ENCODE measurements at regions not wholly inside any gene's neighbourhood (a gene's known extent, or its start where the extent isn't known, plus 50 kb on each side); places are given as distances from the start of the nearest gene placed in this dataset.

GRCh38 chr21:18460979-18461378 lies 57.4 kb upstream of the TMPRSS15 start:
- no peak for DNase-seq

DNA sequence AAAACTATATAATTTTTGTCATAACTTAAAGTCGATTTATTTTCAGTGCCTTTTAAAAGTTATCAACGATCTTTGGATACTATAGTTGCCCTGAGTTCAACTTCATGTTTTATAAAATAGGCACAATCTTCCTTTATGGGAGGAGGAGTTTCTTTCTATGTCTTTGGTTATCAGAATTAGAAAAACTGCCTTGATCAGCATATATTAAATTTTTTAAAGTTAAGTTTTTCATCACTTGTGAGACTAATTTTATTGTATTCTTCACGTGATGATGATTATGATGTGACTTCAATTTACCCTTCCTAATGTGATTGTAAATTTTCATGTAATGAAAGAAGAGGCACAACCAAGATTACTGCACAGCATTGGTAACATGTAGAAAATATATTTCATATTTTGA lies 58.2 kb upstream of the TMPRSS15 start:
- DNase-seq = no peak

- no peak for DNase-seq
These were observed 64.1 kb upstream of the TMPRSS15 start for GRCh38 chr21:18467715-18468114.

DNA sequence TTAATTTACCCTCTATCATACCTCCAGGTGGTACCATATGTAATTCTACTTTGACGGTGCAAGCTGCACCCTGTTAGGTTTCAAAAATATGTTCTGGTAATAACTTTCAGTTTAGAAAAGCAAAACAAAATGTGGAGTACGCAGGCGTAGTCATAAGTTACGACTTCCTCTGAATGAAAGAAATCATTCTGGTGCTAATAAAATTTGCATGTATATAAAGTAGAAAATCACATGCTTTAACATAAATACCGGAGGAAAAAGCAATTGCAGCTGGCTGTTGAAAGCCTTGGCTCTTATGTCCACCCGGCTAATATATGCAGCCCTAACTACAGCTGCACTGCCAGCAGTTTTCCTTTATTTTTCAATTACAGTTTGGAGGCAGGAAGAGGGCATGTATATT lies 65.2 kb upstream of the TMPRSS15 start:
- no peak for DNase-seq

DNA sequence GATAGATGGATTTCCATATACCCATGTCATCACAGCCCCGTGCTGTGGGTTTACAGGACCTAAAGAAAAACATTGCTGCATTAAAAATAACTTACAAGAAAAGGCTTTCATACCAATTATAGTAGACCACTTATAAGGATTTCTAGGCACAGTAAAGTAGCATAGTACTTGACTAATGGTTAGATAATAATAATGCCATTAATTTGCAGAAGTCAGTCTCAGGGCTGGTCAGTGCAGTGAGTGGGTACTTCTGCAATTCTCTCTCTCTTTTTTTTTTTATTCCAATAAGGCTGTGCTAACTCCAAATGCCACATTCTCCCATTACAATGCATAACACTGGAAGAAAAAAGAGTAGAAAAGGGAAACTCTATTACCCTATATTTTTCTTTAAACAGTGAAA lies 73.1 kb upstream of the TMPRSS15 start:
- DNase-seq = no peak

DNA sequence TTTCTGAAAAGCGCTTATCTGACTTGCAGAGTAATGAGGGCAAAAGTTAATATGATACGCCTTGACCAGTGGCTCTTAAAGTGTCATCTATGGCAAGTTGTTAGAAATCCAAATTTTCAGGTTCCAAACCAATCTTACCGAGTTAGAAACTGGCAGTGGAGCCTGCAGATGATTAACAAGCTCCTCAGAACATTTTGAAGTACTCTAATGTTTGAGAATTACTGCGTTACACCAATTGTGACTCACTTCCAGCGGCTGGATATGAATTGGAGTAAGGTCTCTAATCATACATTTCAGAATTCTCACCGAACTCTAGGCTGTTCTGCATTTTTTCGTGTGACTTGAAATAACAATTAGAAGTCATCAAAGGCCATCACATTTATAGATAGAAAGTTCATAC lies 73.5 kb upstream of the TMPRSS15 start:
- DNase-seq = no peak

- DNase-seq = no peak
These were observed 74.9 kb upstream of the TMPRSS15 start for GRCh38 chr21:18478513-18478912.

GRCh38 chr21:18488252-18488651 lies 84.7 kb upstream of the TMPRSS15 start:
- DNase-seq = no peak

GRCh38 chr21:18493422-18493821 lies 89.8 kb upstream of the TMPRSS15 start:
- DNase-seq = no peak

- DNase-seq = no peak
These were observed 91.9 kb upstream of the TMPRSS15 start for GRCh38 chr21:18495523-18495922.

GRCh38 chr21:18498431-18498830 lies 94.8 kb upstream of the TMPRSS15 start:
- DNase-seq = no peak

GRCh38 chr21:18499761-18500376 lies 96.3 kb upstream of the TMPRSS15 start:
- peak; percentile 44 for DNase-seq

- no peak for DNase-seq
These were observed 114.5 kb upstream of the TMPRSS15 start for GRCh38 chr21:18518054-18518481.

DNA sequence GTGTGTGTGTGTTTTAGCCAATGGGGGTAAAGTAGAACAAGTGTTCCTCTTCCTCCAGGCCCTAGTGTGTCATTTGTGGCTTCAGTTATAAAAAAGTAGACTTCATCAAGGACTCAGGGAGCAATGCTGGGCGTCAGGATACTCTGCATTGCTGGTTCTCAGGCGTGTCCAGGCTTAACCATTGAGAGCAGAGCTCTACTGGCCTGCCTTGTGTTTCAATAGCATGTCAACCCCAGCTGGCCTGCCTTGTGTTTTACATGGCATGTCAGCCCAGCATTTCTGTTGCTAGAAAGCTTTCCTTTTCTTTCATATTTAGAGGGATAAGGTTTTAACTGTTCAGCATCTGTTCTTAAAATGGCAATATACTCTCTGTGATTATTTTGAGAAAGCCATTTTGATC lies 117.6 kb upstream of the TMPRSS15 start:
- no peak for DNase-seq

DNA sequence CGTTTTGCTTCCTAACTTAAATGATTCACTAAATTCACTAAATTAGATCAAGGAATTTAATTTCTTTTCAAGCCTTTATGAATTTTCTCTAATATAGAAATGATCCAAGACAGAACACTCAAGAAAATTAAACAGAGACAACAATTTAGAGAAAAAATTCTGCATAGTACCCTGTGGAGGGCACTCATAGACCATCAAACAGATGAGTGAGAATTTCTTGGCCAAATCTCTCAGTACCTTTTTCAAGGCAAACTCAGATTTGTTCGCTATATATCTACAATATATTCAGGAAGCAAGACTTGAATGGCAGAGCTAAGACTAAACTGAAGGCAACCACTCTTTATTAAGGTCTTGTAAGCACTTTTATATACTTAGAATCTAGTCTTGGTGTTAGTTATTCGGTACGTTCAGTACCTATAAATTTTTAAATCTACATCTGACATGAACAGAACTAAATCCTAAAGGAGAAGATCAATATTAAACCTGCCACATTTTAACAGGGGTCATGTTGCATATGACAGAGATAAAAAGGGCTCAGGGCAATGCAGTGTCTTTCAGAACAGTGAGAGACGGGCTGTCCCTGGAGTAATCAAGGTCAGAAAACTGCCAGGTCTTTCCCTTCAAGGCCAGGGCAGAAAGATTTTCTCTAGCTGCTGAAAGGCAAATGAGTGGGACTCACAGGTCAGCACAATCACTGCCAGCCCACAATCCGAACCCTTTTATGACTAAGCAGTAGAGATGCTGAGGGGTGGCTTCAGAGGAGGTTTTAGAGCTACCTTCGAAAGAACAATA lies 118.8 kb upstream of the TMPRSS15 start:
- peak; percentile 39 for DNase-seq

GRCh38 chr21:18524097-18524880 lies 120.7 kb upstream of the TMPRSS15 start:
- DNase-seq = no peak

GRCh38 chr21:18529254-18529653 lies 125.7 kb upstream of the TMPRSS15 start:
- peak; percentile 83 for DNase-seq

- no peak for DNase-seq
These were observed 138.5 kb upstream of the TMPRSS15 start for GRCh38 chr21:18542081-18542480.

GRCh38 chr21:18545908-18546307 lies 142.3 kb upstream of the TMPRSS15 start:
- no peak for DNase-seq

DNA sequence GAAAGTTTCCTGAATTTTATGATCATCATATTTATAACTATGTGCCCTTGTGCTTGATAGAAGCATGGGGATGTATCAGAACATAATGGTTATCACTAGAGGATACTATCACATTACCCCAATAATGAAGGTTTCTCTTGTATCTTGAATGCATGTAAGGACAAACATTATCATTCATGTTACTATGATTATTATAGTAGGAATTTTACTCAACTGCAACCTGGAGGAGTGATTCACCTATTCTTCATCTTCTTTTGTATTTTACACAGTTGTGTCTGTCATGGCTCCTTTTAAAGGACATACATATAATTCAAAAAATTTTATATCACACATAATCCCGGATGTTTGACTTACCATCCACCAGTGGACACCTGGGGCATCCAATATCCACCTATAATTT lies 143.8 kb upstream of the TMPRSS15 start:
- no peak for DNase-seq

DNA sequence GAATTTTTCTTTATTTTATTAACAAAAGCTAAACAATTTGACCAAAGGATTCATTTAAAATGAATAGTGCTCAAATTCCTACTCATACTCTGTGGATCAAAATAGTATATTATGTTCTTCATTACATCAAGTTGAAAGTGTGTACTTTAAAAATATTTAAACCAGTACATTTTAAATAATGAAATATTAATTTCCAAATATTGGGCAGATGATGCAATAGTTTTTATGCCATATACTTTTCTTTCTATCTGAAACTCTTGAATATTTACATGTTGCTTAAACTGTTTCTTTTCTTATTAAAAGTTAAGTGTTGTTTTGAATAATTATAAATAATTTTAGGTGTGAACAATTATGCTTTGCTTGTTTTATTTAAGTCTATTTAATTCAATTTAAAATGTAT lies 144.7 kb upstream of the TMPRSS15 start:
- no peak for DNase-seq

DNA sequence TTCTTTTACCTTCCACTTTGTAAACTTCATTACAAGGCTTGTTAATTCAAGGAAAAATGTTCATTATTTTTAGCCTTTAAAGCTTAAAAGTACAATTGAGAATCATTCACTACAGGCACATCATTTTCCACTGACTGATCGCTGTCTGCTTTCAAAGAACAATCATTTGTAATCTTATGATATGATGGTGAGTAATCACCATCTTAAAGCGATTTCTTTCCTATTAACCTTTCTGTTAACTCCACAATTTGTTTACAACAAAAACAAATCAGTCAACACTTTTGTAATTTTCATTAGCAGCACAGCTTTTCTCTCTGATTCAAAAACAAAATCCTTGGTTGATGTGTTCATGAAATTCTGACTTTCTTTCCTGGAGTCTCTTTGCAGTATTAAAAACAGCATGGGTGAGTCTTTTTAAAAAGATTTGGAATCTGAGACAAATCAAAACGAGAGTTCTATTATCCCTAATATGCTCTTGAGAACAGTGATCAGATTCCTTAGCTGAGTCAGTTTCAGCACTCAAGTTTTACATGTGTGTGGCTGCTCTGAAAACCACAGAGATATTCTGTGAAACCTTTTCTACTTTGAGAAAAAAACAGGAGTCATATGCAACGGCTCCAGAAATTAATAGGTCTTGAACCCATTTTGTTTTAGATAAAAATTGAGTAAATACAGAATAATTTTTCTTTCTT lies 145.8 kb upstream of the TMPRSS15 start:
- DNase-seq = no peak

GRCh38 chr21:18550361-18550760 lies 146.8 kb upstream of the TMPRSS15 start:
- no peak for DNase-seq

All from NCI-H1092 treated with DMSO at 0.1 percent for 48 hours (cell line).